ENCODE measurements at regions not wholly inside any gene's neighbourhood (a gene's known extent, or its start where the extent isn't known, plus 50 kb on each side); places are given as distances from the start of the nearest gene placed in this dataset.
A peak's percentile ranks its signal among the peaks of the same experiment; 100 is the strongest.

DNA sequence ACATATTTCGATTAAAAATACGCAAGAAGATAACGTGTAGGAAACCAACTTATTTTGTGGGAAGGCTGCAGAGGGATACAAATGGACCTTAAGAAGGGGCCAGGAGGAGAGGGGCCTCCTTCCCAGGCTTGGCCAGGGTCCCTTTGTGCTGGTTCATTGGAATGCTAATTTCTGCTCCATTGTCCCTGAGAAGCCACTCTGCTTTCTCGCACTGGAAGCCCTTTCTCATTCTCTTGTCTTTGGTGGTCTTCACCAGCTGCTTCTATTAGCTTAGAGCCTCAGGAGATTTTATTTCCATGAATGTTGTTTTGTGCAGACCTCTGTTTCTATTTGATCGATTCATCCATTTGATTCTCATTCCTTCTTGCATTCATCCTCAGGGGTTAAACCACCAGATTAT, 325.4 kb downstream of the TMEM38B start (continued):
- TF ChIP-seq, protein P1, sequence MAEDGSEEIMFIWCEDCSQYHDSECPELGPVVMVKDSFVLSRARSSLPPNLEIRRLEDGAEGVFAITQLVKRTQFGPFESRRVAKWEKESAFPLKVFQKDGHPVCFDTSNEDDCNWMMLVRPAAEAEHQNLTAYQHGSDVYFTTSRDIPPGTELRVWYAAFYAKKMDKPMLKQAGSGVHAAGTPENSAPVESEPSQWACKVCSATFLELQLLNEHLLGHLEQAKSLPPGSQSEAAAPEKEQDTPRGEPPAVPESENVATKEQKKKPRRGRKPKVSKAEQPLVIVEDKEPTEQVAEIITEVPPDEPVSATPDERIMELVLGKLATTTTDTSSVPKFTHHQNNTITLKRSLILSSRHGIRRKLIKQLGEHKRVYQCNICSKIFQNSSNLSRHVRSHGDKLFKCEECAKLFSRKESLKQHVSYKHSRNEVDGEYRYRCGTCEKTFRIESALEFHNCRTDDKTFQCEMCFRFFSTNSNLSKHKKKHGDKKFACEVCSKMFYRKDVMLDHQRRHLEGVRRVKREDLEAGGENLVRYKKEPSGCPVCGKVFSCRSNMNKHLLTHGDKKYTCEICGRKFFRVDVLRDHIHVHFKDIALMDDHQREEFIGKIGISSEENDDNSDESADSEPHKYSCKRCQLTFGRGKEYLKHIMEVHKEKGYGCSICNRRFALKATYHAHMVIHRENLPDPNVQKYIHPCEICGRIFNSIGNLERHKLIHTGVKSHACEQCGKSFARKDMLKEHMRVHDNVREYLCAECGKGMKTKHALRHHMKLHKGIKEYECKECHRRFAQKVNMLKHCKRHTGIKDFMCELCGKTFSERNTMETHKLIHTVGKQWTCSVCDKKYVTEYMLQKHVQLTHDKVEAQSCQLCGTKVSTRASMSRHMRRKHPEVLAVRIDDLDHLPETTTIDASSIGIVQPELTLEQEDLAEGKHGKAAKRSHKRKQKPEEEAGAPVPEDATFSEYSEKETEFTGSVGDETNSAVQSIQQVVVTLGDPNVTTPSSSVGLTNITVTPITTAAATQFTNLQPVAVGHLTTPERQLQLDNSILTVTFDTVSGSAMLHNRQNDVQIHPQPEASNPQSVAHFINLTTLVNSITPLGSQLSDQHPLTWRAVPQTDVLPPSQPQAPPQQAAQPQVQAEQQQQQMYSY (CRISPR knock-in tag; IDR thresholded peaks at IDR 0.05) = no peak
- TF ChIP-seq NR2C2 (CRISPR knock-in tag; IDR thresholded peaks at IDR 0.05) (no peak), FOXJ3 (CRISPR knock-in tag; IDR thresholded peaks at IDR 0.05; ENCODE audit: borderline replicate concordance) (no peak), ESRRA (CRISPR knock-in tag; IDR thresholded peaks at IDR 0.05; ENCODE audit: borderline replicate concordance) (no peak), ATF1 (CRISPR knock-in tag; IDR thresholded peaks at IDR 0.05) (no peak)
- TF ChIP-seq, protein P2, sequence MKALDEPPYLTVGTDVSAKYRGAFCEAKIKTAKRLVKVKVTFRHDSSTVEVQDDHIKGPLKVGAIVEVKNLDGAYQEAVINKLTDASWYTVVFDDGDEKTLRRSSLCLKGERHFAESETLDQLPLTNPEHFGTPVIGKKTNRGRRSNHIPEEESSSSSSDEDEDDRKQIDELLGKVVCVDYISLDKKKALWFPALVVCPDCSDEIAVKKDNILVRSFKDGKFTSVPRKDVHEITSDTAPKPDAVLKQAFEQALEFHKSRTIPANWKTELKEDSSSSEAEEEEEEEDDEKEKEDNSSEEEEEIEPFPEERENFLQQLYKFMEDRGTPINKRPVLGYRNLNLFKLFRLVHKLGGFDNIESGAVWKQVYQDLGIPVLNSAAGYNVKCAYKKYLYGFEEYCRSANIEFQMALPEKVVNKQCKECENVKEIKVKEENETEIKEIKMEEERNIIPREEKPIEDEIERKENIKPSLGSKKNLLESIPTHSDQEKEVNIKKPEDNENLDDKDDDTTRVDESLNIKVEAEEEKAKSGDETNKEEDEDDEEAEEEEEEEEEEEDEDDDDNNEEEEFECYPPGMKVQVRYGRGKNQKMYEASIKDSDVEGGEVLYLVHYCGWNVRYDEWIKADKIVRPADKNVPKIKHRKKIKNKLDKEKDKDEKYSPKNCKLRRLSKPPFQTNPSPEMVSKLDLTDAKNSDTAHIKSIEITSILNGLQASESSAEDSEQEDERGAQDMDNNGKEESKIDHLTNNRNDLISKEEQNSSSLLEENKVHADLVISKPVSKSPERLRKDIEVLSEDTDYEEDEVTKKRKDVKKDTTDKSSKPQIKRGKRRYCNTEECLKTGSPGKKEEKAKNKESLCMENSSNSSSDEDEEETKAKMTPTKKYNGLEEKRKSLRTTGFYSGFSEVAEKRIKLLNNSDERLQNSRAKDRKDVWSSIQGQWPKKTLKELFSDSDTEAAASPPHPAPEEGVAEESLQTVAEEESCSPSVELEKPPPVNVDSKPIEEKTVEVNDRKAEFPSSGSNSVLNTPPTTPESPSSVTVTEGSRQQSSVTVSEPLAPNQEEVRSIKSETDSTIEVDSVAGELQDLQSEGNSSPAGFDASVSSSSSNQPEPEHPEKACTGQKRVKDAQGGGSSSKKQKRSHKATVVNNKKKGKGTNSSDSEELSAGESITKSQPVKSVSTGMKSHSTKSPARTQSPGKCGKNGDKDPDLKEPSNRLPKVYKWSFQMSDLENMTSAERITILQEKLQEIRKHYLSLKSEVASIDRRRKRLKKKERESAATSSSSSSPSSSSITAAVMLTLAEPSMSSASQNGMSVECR (CRISPR knock-in tag; IDR thresholded peaks at IDR 0.05; ENCODE audit: borderline replicate concordance) = 0 out of 2 replicates have a peak, but pooled peaks have one; percentile 27
- TF ChIP-seq, protein P3, sequence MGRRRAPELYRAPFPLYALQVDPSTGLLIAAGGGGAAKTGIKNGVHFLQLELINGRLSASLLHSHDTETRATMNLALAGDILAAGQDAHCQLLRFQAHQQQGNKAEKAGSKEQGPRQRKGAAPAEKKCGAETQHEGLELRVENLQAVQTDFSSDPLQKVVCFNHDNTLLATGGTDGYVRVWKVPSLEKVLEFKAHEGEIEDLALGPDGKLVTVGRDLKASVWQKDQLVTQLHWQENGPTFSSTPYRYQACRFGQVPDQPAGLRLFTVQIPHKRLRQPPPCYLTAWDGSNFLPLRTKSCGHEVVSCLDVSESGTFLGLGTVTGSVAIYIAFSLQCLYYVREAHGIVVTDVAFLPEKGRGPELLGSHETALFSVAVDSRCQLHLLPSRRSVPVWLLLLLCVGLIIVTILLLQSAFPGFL (CRISPR knock-in tag; IDR thresholded peaks at IDR 0.05; ENCODE audit: borderline replicate concordance) = no peak

DNA sequence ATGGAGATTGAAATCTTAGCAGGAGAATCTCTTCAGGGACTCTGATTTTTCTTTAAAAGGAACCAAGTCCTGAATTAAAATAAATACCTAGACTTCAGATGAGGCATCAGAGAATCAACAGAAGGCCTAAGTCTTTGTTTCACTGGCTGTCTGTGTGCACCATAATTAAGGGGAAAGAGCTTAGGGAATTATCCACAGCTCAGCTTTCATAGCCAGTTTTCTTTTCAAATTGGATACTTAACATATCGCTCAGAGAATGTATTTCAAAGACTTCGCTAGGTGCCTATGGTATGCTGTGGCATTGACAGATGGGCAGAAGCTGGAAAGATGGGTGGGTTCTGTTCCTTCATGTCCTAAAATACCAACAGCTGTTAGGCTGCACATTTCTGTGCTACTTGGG, 325.8 kb downstream of the TMEM38B start:
- Mint-ChIP-seq H3K4me1 (peaks cover 50% of the 10 kb centered on the region), H3K9me3 (peaks cover 20% of the 10 kb centered on the region), H3K27me3 (ENCODE audit: low read depth) (no peaks in the 10 kb centered on the region; the same call in 1 of the 2 replicates), H3K4me3 (peak overlapping the region; percentile 2; the same call in 1 of the 2 replicates), H3K27ac (peak overlapping the region; percentile 73), H3K36me3 (no peaks in the 10 kb centered on the region)
- ATAC-seq (no peak), DNase-seq (ENCODE audit: low spot score) (no peak)
- ChIA-PET CTCF (interaction anchor here (0.7 kb wide), 1 partner anchor 209 kb away, joined by 3 read pairs; no protein-coding TSS in a partner anchor), POLR2A (no interaction called here)
- TF ChIP-seq SMAD4 (CRISPR knock-in tag; IDR thresholded peaks at IDR 0.05) = no peak
- no peak for TF ChIP-seq NR2C2 (CRISPR knock-in tag; IDR thresholded peaks at IDR 0.05)
- no peak for TF ChIP-seq ETV6 (CRISPR knock-in tag; IDR thresholded peaks at IDR 0.05)
- TF ChIP-seq, protein P4, sequence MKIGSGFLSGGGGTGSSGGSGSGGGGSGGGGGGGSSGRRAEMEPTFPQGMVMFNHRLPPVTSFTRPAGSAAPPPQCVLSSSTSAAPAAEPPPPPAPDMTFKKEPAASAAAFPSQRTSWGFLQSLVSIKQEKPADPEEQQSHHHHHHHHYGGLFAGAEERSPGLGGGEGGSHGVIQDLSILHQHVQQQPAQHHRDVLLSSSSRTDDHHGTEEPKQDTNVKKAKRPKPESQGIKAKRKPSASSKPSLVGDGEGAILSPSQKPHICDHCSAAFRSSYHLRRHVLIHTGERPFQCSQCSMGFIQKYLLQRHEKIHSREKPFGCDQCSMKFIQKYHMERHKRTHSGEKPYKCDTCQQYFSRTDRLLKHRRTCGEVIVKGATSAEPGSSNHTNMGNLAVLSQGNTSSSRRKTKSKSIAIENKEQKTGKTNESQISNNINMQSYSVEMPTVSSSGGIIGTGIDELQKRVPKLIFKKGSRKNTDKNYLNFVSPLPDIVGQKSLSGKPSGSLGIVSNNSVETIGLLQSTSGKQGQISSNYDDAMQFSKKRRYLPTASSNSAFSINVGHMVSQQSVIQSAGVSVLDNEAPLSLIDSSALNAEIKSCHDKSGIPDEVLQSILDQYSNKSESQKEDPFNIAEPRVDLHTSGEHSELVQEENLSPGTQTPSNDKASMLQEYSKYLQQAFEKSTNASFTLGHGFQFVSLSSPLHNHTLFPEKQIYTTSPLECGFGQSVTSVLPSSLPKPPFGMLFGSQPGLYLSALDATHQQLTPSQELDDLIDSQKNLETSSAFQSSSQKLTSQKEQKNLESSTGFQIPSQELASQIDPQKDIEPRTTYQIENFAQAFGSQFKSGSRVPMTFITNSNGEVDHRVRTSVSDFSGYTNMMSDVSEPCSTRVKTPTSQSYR (CRISPR knock-in tag; IDR thresholded peaks at IDR 0.05) = no peak
- TF ChIP-seq GABPB1 (CRISPR knock-in tag; IDR thresholded peaks at IDR 0.05) = no peak
- TF ChIP-seq IRF2 (CRISPR knock-in tag; IDR thresholded peaks at IDR 0.05; ENCODE audit: borderline replicate concordance, low read depth) = no peak
- no peak for TF ChIP-seq KAT7 (CRISPR knock-in tag; IDR thresholded peaks at IDR 0.05; ENCODE audit: borderline replicate concordance)
- no peak for TF ChIP-seq ZNF263 (CRISPR knock-in tag; IDR thresholded peaks at IDR 0.05; ENCODE audit: low read depth)
- no peak for TF ChIP-seq ZNF232 (CRISPR knock-in tag; IDR thresholded peaks at IDR 0.05)
- TF ChIP-seq, protein P1 (CRISPR knock-in tag; IDR thresholded peaks at IDR 0.05) = no peak
- TF ChIP-seq, protein P5, sequence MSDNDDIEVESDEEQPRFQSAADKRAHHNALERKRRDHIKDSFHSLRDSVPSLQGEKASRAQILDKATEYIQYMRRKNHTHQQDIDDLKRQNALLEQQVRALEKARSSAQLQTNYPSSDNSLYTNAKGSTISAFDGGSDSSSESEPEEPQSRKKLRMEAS (CRISPR knock-in tag; IDR thresholded peaks at IDR 0.05) = no peak
- TF ChIP-seq, protein P6, sequence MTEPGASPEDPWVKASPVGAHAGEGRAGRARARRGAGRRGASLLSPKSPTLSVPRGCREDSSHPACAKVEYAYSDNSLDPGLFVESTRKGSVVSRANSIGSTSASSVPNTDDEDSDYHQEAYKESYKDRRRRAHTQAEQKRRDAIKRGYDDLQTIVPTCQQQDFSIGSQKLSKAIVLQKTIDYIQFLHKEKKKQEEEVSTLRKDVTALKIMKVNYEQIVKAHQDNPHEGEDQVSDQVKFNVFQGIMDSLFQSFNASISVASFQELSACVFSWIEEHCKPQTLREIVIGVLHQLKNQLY (CRISPR knock-in tag; IDR thresholded peaks at IDR 0.05) = no peak
- no peak for TF ChIP-seq NFE2L1 (CRISPR knock-in tag; IDR thresholded peaks at IDR 0.05)

All from WTC11 (cell line).